H1 (cell line): ENCODE measurements at regions not wholly inside any gene's neighbourhood (a gene's known extent, or its start where the extent isn't known, plus 50 kb on each side); places are given as distances from the start of the nearest gene placed in this dataset.

ENCODE experiments used
- CTBP2 ChIP-seq: IDR thresholded peaks from 2 replicates; pipeline ENCODE4 v1.7.0; 2011; ENCODE audit warnings: borderline replicate concordance, mild to moderate bottlenecking, moderate library complexity, mixed read lengths, low read length; ENCODE audit not compliant: insufficient read depth, insufficient read length
- GTF2F1 ChIP-seq: IDR thresholded peaks from 2 replicates; pipeline ENCODE4 v1.6.1; 2012; ENCODE audit warnings: low read depth, low read length, improper control_type of control experiment, borderline replicate concordance
- KDM4A ChIP-seq: IDR thresholded peaks from one replicate; pipeline ENCODE4 v1.7.1; 2012; ENCODE audit warnings: low read depth, mild to moderate bottlenecking, moderate library complexity, low read length, inconsistent platforms; ENCODE audit not compliant: severe bottlenecking
- YY1 ChIP-seq: IDR thresholded peaks from 2 replicates; pipeline ENCODE4 v1.6.1; 2011; ENCODE audit warnings: low read depth, mild to moderate bottlenecking, low read length

GRCh38 chr14:98298481-98299244, 973.3 kb downstream of the BCL11B start (continued):
- TF ChIP-seq CTBP2 (no peak), KDM4A (no peak), GTF2F1 (no peak), YY1 (no peak)
